ENCODE measurements at regions not wholly inside any gene's neighbourhood (a gene's known extent, or its start where the extent isn't known, plus 50 kb on each side); places are given as distances from the start of the nearest gene placed in this dataset.

- no peak for DNase-seq (ENCODE audit: low spot score)
These were observed 322.3 kb downstream of the GBE1 start for GRCh38 chr3:81439108-81439507.

GRCh38 chr3:81437683-81438082, 323.8 kb downstream of the GBE1 start:
- no peak for DNase-seq (ENCODE audit: low spot score)

- DNase-seq (ENCODE audit: low spot score) = no peak
These were observed 325.3 kb downstream of the GBE1 start for GRCh38 chr3:81436182-81436581.

GRCh38 chr3:81435050-81435449, 326.4 kb downstream of the GBE1 start:
- DNase-seq (ENCODE audit: low spot score) = no peak

GRCh38 chr3:81434161-81434560, 327.3 kb downstream of the GBE1 start:
- no peak for DNase-seq (ENCODE audit: low spot score)

- no peak for DNase-seq (ENCODE audit: low spot score)
These were observed 327.8 kb downstream of the GBE1 start for GRCh38 chr3:81433675-81434074.

- DNase-seq (ENCODE audit: low spot score) = no peak
These were observed 329.0 kb downstream of the GBE1 start for GRCh38 chr3:81432456-81432855.

GRCh38 chr3:81426826-81427577, 334.4 kb downstream of the GBE1 start:
- no peak for DNase-seq (ENCODE audit: low spot score)

GRCh38 chr3:81425198-81425868, 336.1 kb downstream of the GBE1 start:
- DNase-seq (ENCODE audit: low spot score) = peak; percentile 45

GRCh38 chr3:81419228-81419627, 342.2 kb downstream of the GBE1 start:
- DNase-seq (ENCODE audit: low spot score) = no peak

- DNase-seq (ENCODE audit: low spot score) = no peak
These were observed 344.6 kb downstream of the GBE1 start for GRCh38 chr3:81416812-81417211.

GRCh38 chr3:81406318-81406717, 355.1 kb downstream of the GBE1 start:
- DNase-seq (ENCODE audit: low spot score) = no peak

GRCh38 chr3:81395739-81396513, 365.5 kb downstream of the GBE1 start:
- no peak for DNase-seq (ENCODE audit: low spot score)

GRCh38 chr3:81394651-81395524, 366.6 kb downstream of the GBE1 start:
- no peak for DNase-seq (ENCODE audit: low spot score)

GRCh38 chr3:81393251-81393650, 368.2 kb downstream of the GBE1 start:
- DNase-seq (ENCODE audit: low spot score) = no peak

GRCh38 chr3:81390796-81391195, 370.6 kb downstream of the GBE1 start:
- no peak for DNase-seq (ENCODE audit: low spot score)

GRCh38 chr3:81388191-81388590, 373.3 kb downstream of the GBE1 start:
- no peak for DNase-seq (ENCODE audit: low spot score)

- no peak for DNase-seq (ENCODE audit: low spot score)
These were observed 379.0 kb downstream of the GBE1 start for GRCh38 chr3:81382470-81382869.

- DNase-seq (ENCODE audit: low spot score) = no peak
These were observed 381.2 kb downstream of the GBE1 start for GRCh38 chr3:81380234-81380633.

GRCh38 chr3:81378552-81379293, 382.7 kb downstream of the GBE1 start:
- DNase-seq (ENCODE audit: low spot score) = no peak

- DNase-seq (ENCODE audit: low spot score) = no peak
These were observed 385.5 kb downstream of the GBE1 start for GRCh38 chr3:81375921-81376320.

Measured in A172 (cell line).